Psoas muscle (tissue), 7 donors: ENCODE measurements at regions not wholly inside any gene's neighbourhood (a gene's known extent, or its start where the extent isn't known, plus 50 kb on each side); places are given as distances from the start of the nearest gene placed in this dataset.

Experiments used
- ATAC-seq, 4 donors: fragments of 200-7000 bp; cut with Tn5 transposase; one replicate each; pipeline ENCODE4 v1.9.1; 2020; ENCODE audit warnings: moderate library complexity in 3 of 4, mild to moderate bottlenecking in 2 of 4
- DNase-seq, 2 donors: peaks; one replicate each; pipeline ENCODE4 v3.0.0-alpha.2; 2020
- H3K27ac ChIP-seq: fragments of 200-600 bp; one replicate; pipeline ENCODE4 v1.8.0; 2022
- H3K27me3 ChIP-seq, 3 donors: fragments of 200-600 bp in 1 of 3; one replicate each; pipeline versions ENCODE4 v1.6.1 to v1.8.0; 2013 to 2022; ENCODE audit warnings: low read length in 2 of 3, mild to moderate bottlenecking in 2 of 3, moderate library complexity in 1 of 3; ENCODE audit not compliant: insufficient read depth in 3 of 3
- H3K36me3 ChIP-seq, 2 donors: fragments of 200-600 bp in 1 of 2; one replicate each; pipeline versions ENCODE4 v1.6.1 to v1.8.0; 2013 to 2022; ENCODE audit warnings: low read depth in 1 of 2, mild to moderate bottlenecking in 1 of 2, moderate library complexity in 1 of 2; ENCODE audit not compliant: insufficient read depth in 1 of 2
- H3K4me1 ChIP-seq: fragments of 200-600 bp; one replicate; pipeline ENCODE4 v1.8.0; 2022
- H3K4me3 ChIP-seq: fragments of 200-600 bp; one replicate; pipeline ENCODE4 v1.8.0; 2022; ENCODE audit warnings: mild to moderate bottlenecking
- H3K9me3 ChIP-seq: fragments of 200-600 bp; one replicate; pipeline ENCODE4 v1.8.0; 2022
- WGBS, 3 donors: extraction: QIAGEN DNeasy Blood & Tissue Kit; methylation state at CpG; one replicate each; pipeline versions ENCODE4 v1.1.6 to v1.1.7; 2013; 5-methylcytosine and 5-hydroxymethylcytosine counted together
- intact Hi-C, 2 donors: fragments of 100-400 bp; cut with DNase I; formaldehyde crosslinking; loops; one replicate each; pipeline versions ENCODE4 v1.11.0 to v1.14.2; 2022
- TF ChIP-seq, protein P1 (sequence below): fragments of 200-600 bp; IDR thresholded peaks from one replicate; pipeline ENCODE4 v1.8.0; 2022; ENCODE audit warnings: antibody characterized with exemption
- donor health status: healthy with polysubstance abuse.
- donor health status: DM: no; HTN: no; CAD: no; lungs with moderate emphysema.
- donor health status: Bipolar disorder and iron deficiency.
- donor health status: healthy.
- donor health status: DM: yes; HTN: yes; CAD: no.
- donor health status: DM: no; HTN: no; CAD: no.
- donor health status: DM: yes; HTN: yes; CAD: no.

DNA sequence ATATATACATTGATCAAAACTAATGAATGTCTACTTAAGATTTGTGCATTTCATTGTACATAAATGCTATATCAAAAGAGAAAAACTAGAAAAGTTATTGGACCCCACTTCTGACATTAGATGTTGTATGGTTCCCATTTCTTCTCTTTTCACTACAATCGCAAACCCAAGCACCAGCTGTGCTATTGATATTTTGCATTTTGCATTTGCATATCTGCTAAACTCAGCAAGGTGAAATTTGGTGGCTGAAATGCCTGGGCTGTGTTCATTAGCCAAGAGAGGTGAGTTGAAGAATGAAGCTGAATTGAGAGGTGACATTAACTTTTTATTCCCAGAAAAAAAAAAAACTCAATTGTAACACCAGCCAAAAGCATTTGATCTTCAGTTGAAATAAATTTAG, 232.1 kb upstream of the TENT5A start:
- Histone ChIP-seq H3K9me3 (peaks cover 5% of the 10 kb centered on the region), H3K27ac (no peak overlapping the region), H3K4me3 (no peak overlapping the region), H3K27me3 (no peaks in the 10 kb centered on the region), H3K4me1 (no peaks in the 10 kb centered on the region), H3K36me3 (no peaks in the 10 kb centered on the region)
- DNase-seq (no peak), ATAC-seq (no peak)
- WGBS, 3 donors: 84 to 92% (median 91%) methylated on average over 1 of the region's 1 CpG
- intact Hi-C loops: no loop called here
- TF ChIP-seq, protein P1, sequence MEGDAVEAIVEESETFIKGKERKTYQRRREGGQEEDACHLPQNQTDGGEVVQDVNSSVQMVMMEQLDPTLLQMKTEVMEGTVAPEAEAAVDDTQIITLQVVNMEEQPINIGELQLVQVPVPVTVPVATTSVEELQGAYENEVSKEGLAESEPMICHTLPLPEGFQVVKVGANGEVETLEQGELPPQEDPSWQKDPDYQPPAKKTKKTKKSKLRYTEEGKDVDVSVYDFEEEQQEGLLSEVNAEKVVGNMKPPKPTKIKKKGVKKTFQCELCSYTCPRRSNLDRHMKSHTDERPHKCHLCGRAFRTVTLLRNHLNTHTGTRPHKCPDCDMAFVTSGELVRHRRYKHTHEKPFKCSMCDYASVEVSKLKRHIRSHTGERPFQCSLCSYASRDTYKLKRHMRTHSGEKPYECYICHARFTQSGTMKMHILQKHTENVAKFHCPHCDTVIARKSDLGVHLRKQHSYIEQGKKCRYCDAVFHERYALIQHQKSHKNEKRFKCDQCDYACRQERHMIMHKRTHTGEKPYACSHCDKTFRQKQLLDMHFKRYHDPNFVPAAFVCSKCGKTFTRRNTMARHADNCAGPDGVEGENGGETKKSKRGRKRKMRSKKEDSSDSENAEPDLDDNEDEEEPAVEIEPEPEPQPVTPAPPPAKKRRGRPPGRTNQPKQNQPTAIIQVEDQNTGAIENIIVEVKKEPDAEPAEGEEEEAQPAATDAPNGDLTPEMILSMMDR: no peak

DNA sequence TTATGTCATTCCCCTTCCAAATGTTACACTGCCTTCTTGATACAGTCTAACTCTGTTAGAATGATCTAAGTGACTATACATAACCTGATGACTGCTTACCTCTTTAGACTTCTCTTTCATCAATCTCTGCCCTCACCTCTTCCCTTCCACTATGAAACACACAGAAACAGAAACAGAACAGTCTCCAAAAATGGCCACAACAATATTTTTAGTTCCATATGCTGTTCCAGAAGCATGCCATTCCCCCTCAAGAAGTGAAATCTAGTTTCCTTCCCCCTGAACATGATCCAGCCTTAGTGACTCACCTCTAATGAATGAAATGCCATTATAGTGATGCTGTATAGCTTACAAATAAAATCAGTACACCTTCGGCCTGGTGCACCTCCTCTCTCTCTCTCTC, 229.3 kb upstream of the TENT5A start:
- ATAC-seq (no peak), DNase-seq (no peak)
- WGBS, 3 donors: 56 to 80% (median 69%) methylated on average over 1 of the region's 1 CpG
- Histone ChIP-seq H3K4me1 (no peaks in the 10 kb centered on the region), H3K36me3 (no peaks in the 10 kb centered on the region), H3K9me3 (peaks cover 11% of the 10 kb centered on the region), H3K27ac (no peak overlapping the region), H3K4me3 (no peak overlapping the region), H3K27me3 (no peaks in the 10 kb centered on the region)
- intact Hi-C loops: no loop called here
- TF ChIP-seq, protein P1: no peak

DNA sequence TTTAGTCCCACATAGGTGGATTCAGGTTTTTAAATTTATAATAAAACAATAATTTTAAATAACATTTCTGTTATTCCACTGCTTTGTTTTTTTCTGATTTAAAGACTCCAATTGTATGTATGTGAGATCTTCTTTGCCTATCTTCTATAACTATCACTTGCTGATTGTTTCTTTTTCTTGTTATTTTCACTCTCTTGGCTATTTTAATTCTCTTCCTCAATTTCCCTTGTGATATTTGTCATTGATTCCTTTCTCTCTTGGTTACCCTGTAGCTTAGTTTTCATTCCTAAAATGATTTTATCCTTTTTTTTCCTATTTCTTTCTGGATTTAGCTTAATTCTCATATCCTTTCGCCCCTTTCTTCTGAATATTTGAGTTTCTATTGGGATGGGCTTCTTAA, 227.3 kb upstream of the TENT5A start:
- Histone ChIP-seq H3K9me3 (peaks cover 11% of the 10 kb centered on the region), H3K4me1 (no peaks in the 10 kb centered on the region), H3K4me3 (no peak overlapping the region), H3K27me3 (no peaks in the 10 kb centered on the region), H3K36me3 (no peaks in the 10 kb centered on the region), H3K27ac (no peak overlapping the region)
- intact Hi-C loops: no loop called here
- ATAC-seq (no peak), DNase-seq (no peak)
- 81 to 92% (median 83%) methylated on average over 1 of the region's 1 CpG for WGBS, 3 donors
- TF ChIP-seq, protein P1: no peak

DNA sequence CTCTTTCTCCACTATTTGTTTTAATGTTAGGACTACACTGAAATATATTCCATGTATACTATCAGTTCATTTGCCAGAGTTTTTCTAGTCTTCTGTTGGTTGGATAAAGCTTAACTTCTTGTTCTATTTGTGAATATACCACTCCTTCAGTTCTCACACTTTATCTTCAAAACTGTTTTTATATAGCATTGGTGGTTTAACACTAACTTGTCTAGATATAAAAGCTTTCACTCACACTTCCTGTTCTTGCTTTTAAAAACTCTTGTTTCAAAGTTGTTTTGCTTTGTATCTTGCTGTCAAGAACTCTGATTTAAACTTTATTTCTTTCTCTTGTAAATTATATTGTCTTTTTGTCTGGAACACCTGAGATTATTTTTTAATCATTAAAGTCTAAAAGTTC, 226.8 kb upstream of the TENT5A start:
- no peak overlapping the region for H3K4me3 ChIP-seq
- no peak for DNase-seq
- H3K9me3 ChIP-seq: peaks cover 11% of the 10 kb centered on the region
- ATAC-seq: no peak
- H3K27ac ChIP-seq: no peak overlapping the region
- H3K36me3 ChIP-seq: no peaks in the 10 kb centered on the region
- H3K27me3 ChIP-seq: no peaks in the 10 kb centered on the region
- intact Hi-C loops: no loop called here
- H3K4me1 ChIP-seq: no peaks in the 10 kb centered on the region
- TF ChIP-seq, protein P1: no peak

DNA sequence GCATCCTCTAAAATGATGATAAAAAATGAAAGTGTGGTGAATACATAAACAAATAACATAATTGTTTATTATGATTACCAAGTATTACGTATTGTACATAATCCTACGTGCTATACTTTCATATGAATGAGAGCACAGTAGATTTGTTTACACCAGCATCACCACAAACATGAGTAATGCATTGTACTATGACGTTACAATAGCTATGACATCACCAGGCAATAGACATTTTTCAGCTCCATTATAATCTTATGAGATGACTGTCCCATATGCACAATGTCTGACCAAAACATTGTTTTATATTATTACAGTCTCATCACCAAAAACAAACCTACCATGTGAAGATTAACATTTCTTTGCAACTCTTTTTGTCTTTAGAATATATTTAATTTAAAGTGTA, 225.7 kb upstream of the TENT5A start:
- DNase-seq: no peak

More for the DNA sequence above, 225.7 kb upstream of the TENT5A start:
- H3K27ac ChIP-seq: no peak overlapping the region
- 64 to 78% (median 75%) methylated on average over 3 of the region's 3 CpGs for WGBS, 3 donors
- TF ChIP-seq, protein P1: no peak
- no peaks in the 10 kb centered on the region for H3K4me1 ChIP-seq
- ATAC-seq: no peak
- no peaks in the 10 kb centered on the region for H3K27me3 ChIP-seq
- peaks cover 11% of the 10 kb centered on the region for H3K9me3 ChIP-seq
- no peak overlapping the region for H3K4me3 ChIP-seq
- no peaks in the 10 kb centered on the region for H3K36me3 ChIP-seq
- intact Hi-C loops: no loop called here
